ENCODE measurements at regions not wholly inside any gene's neighbourhood (a gene's known extent, or its start where the extent isn't known, plus 50 kb on each side); places are given as distances from the start of the nearest gene placed in this dataset.

GRCh38 chr20:57908704-57909630 is 199.2 kb upstream of the PMEPA1 start:
- FAIRE-seq = no peak
- CTCF ChIA-PET (ENCODE audit: partially characterized antibody) = interaction anchor here (0.6 to 0.7 kb wide), 3 partner anchors 289 to 580 kb away, joined by 3 to 6 read pairs (median 3); partner anchors contain the start of gene SPO11
- H2AFZ ChIP-seq (ENCODE audit: low read length) = no peak overlapping the region
- TF ChIP-seq BCL11A (IDR thresholded peaks at IDR 0.05; ENCODE audit: low read depth in 2 of 2, low read length in 2 of 2) = no peak
- TF ChIP-seq HDAC6 (IDR thresholded peaks at IDR 0.05; ENCODE audit: low read depth, low read length) = no peak
- no peak for TF ChIP-seq SP1 (IDR thresholded peaks at IDR 0.05; ENCODE audit: low read depth, low read length)
- no peak for TF ChIP-seq RAD21 (IDR thresholded peaks at IDR 0.05 in 1 of 2, conservative IDR thresholded peaks at IDR 0.05 in 1 of 2; ENCODE audit: low read depth in 2 of 2, low read length in 2 of 2)
- TF ChIP-seq TAF7 (optimal IDR thresholded peaks at IDR 0.05; ENCODE audit: borderline replicate concordance, low read depth, low read length) = no peak
- TF ChIP-seq ATF3 (IDR thresholded peaks at IDR 0.05; ENCODE audit: insufficient read depth, low read depth, low read length) = no peak
- no peak for TF ChIP-seq CTCF (IDR thresholded peaks at IDR 0.05; ENCODE audit: control extremely low read depth in 1 of 3, insufficient read depth in 1 of 3, low read depth in 1 of 3, low read length in 3 of 3)
- TF ChIP-seq JUN (IDR thresholded peaks at IDR 0.05; ENCODE audit: low read depth, low read length) = no peak
- no peak for TF ChIP-seq BRCA1 (IDR thresholded peaks at IDR 0.05; ENCODE audit: low read depth, low read length)

More at GRCh38 chr20:57908704-57909630, 199.2 kb upstream of the PMEPA1 start:
- H3K4ac ChIP-seq (replicated peaks; ENCODE audit: insufficient read length, low read depth, low read length) = no peak overlapping the region
- no peaks in the 10 kb centered on the region for H3K79me1 ChIP-seq (ENCODE audit: low read depth, low read length)
- H3K23me2 ChIP-seq (ENCODE audit: low read depth, low read length) = no peaks in the 10 kb centered on the region
- H2BK5ac ChIP-seq (ENCODE audit: low read depth, low read length) = no peak overlapping the region
- no peak overlapping the region for H3K4me2 ChIP-seq (ENCODE audit: insufficient read depth in 1 of 2, low read depth in 2 of 2, low read length in 2 of 2)
- no peaks in the 10 kb centered on the region for H3K79me2 ChIP-seq (ENCODE audit: control insufficient read depth in 1 of 2, insufficient read depth in 2 of 2, low read length in 2 of 2)
- WGBS, 2 experiments (ENCODE audit: extremely low coverage in 1 of 2, insufficient coverage in 1 of 2, insufficient read length in 1 of 2, insufficient replicate concordance in 2 of 2, low coverage in 1 of 2, low lambda C conversion rate in 2 of 2, missing lambda C conversion rate in 1 of 2) = 83% methylated on average over 14 of the region's 14 CpGs; no CpG with 5 or more reads in 1 of the 2 experiments
- H3K4me3 ChIP-seq (ENCODE audit: extremely low read depth in 1 of 4, insufficient read depth in 2 of 4, low read depth in 3 of 4, low read length in 4 of 4) = no peak overlapping the region
- POLR2A ChIA-PET (ENCODE audit: partially characterized antibody) = no interaction called here
- no peak overlapping the region for H3K9ac ChIP-seq (replicated peaks in 1 of 4; ENCODE audit: extremely low read depth in 1 of 4, low read depth in 3 of 4, low read length in 3 of 4)
- H2BK120ac ChIP-seq (replicated peaks; ENCODE audit: low read depth, low read length) = no peak overlapping the region
- no peaks in the 10 kb centered on the region for H4K20me1 ChIP-seq (replicated peaks in 1 of 2; ENCODE audit: control insufficient read depth in 1 of 2, insufficient read depth in 2 of 2, low read length in 2 of 2)
- no peak overlapping the region for H2BK12ac ChIP-seq (ENCODE audit: low read depth, low read length)
- no peak overlapping the region for H3K18ac ChIP-seq (ENCODE audit: extremely low read depth, low read length)
- no peaks in the 10 kb centered on the region for H3K36me3 ChIP-seq (ENCODE audit: control insufficient read depth in 2 of 4, insufficient read depth in 4 of 4, low read length in 3 of 4)
- no peak overlapping the region for H3K14ac ChIP-seq (ENCODE audit: insufficient read length)
- no peak overlapping the region for H4K8ac ChIP-seq (ENCODE audit: extremely low read depth, insufficient read depth, low read length)
- no peak overlapping the region for H2BK15ac ChIP-seq (ENCODE audit: low read length)
- no peak overlapping the region for H3K23ac ChIP-seq (ENCODE audit: insufficient read length)
- no peak overlapping the region for H2AK5ac ChIP-seq (ENCODE audit: low read depth, low read length)
- no peaks in the 10 kb centered on the region for H3K27me3 ChIP-seq (replicated peaks in 1 of 4; ENCODE audit: control insufficient read depth in 3 of 4, extremely low read depth in 1 of 4, insufficient read depth in 3 of 4, low read length in 3 of 4)
- H3K4me1 ChIP-seq (replicated peaks in 1 of 4; ENCODE audit: control insufficient read depth in 3 of 4, insufficient read depth in 4 of 4, low read length in 3 of 4) = 0 out of 7 replicates have a peak, but pooled peaks cover 0 to 2% (median 0%) of the 10 kb centered on the region in 4 experiments
- no peaks in the 10 kb centered on the region for H3K9me3 ChIP-seq (ENCODE audit: insufficient read depth in 2 of 2, low read depth in 1 of 2, low read length in 1 of 2)
- no peak overlapping the region for H4K5ac ChIP-seq (ENCODE audit: insufficient read length, low read depth, low read length)
- DNase-seq (ENCODE audit: low read depth in 1 of 2, low spot score in 2 of 2) = no peak
- H2BK20ac ChIP-seq (ENCODE audit: low read length) = no peak overlapping the region
- H4K91ac ChIP-seq (replicated peaks; ENCODE audit: insufficient read length, low read length) = no peak overlapping the region
- no peak overlapping the region for H3K56ac ChIP-seq (replicated peaks; ENCODE audit: insufficient read length, low read depth, low read length)
- no peak overlapping the region for H3K27ac ChIP-seq (ENCODE audit: low read depth, low read length)

Measured in H1 (cell line).